ACC112 (cell line): ENCODE measurements at regions not wholly inside any gene's neighbourhood (a gene's known extent, or its start where the extent isn't known, plus 50 kb on each side); places are given as distances from the start of the nearest gene placed in this dataset.

Experiments used
- H2AFZ ChIP-seq: fragments of 200-600 bp; sonication (generic); one replicate; pipeline ENCODE4 v1.6.0; 2017; ENCODE audit warnings: antibody characterized with exemption, low read length; ENCODE audit not compliant: unreplicated experiment
- H3K27ac ChIP-seq: fragments of 200-600 bp; sonication (generic); 2 replicates; pipeline ENCODE4 v1.5.1; 2014; ENCODE audit warnings: low read depth, mild to moderate bottlenecking, antibody characterized with exemption, low read length, moderate library complexity
- H3K27me3 ChIP-seq: fragments of 200-600 bp; sonication (generic); 2 replicates; pipeline ENCODE4 v1.6.1; 2014; ENCODE audit warnings: mild to moderate bottlenecking, antibody characterized with exemption, low read length, moderate library complexity, mixed read lengths; ENCODE audit not compliant: insufficient read depth
- H3K36me3 ChIP-seq: fragments of 200-600 bp; sonication (generic); 2 replicates; pipeline ENCODE4 v1.6.1; 2016; ENCODE audit warnings: mild to moderate bottlenecking, antibody characterized with exemption, low read length, moderate library complexity, mixed read lengths; ENCODE audit not compliant: insufficient read depth
- H3K4me1 ChIP-seq: fragments of 200-600 bp; sonication (generic); one replicate; pipeline ENCODE4 v1.6.1; 2016; ENCODE audit warnings: low read length, mixed read lengths; ENCODE audit not compliant: insufficient read depth, unreplicated experiment, control insufficient read depth
- H3K4me3 ChIP-seq: fragments of 200-600 bp; sonication (generic); 2 replicates; pipeline ENCODE4 v1.5.1; 2014; ENCODE audit warnings: mild to moderate bottlenecking, low read depth, low read length
- H3K79me2 ChIP-seq: fragments of 200-600 bp; sonication (generic); one replicate; pipeline ENCODE4 v1.6.0; 2016; ENCODE audit warnings: low read length; ENCODE audit not compliant: control insufficient read depth, unreplicated experiment, insufficient read depth

DNA sequence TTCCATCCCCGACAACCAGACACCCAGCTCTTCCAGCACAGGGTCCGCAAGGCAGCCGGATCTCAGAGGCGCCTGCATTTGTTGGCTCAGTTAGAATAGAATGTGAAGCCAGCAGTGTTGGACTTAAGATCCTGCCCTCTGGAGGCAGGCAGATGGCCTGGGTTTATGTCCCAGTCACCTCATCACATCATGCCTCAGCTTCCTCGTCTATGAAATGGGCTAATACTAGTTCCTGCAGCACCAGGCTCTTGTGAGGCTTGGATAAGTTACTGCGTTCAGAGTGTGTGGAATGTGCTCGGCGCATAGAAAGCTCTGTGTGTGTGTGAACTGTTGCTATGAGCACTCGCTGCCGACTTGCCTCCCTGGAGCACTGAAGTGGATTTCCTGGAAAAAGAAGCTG lies 202.5 kb upstream of the GPR26 start:
- Histone ChIP-seq H2AFZ (no peak overlapping the region), H3K79me2 (no peaks in the 10 kb centered on the region), H3K27ac (no peak overlapping the region), H3K4me1 (no peaks in the 10 kb centered on the region), H3K4me3 (no peak overlapping the region), H3K36me3 (no peaks in the 10 kb centered on the region), H3K27me3 (no peaks in the 10 kb centered on the region)

DNA sequence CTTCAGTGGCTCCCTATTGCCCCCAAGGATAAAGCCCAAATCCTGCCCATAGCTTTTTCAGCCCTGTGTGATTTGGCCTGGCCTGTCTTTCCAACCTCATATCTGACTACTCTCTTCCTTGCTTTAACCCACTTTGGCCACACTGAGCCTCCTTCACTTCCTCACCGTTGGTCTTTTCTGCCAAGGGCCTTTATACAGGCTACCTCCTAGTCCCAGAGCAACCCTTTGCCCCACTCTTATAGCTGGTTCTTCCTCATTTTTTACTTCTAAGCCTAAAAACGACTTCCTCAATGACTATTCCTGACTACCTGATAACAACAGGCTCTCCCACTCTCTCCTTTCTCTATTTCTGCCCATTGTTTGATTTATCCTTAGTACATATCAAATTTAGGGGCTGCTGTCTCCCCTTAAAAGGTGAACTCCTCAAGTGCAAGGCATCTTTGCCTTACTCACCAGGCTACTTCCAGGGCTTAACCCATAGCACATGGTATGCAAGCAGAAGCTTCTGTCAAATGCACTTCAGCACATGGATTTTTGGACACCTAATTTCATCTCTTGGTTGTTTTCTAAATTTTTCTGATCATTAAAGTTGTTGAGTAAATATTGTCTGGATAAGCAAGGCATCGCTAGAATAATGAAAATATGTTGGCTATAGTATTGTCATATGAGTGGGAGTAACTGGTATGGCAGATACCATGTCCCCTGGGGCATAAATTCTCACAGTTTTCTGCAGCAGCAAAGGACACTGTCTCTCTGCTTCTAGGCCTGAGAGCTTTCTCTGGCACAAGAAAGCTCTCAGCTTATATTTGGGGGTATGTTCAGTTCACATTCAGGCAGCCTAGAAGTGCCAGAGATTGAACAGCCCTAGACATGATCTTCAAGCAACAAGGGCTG lies 201.5 kb upstream of the GPR26 start:
- H2AFZ ChIP-seq = no peak overlapping the region
- no peaks in the 10 kb centered on the region for H3K36me3 ChIP-seq
- H3K4me3 ChIP-seq = no peak overlapping the region
- H3K79me2 ChIP-seq = no peaks in the 10 kb centered on the region
- no peaks in the 10 kb centered on the region for H3K4me1 ChIP-seq
- H3K27ac ChIP-seq = no peak overlapping the region
- no peaks in the 10 kb centered on the region for H3K27me3 ChIP-seq

DNA sequence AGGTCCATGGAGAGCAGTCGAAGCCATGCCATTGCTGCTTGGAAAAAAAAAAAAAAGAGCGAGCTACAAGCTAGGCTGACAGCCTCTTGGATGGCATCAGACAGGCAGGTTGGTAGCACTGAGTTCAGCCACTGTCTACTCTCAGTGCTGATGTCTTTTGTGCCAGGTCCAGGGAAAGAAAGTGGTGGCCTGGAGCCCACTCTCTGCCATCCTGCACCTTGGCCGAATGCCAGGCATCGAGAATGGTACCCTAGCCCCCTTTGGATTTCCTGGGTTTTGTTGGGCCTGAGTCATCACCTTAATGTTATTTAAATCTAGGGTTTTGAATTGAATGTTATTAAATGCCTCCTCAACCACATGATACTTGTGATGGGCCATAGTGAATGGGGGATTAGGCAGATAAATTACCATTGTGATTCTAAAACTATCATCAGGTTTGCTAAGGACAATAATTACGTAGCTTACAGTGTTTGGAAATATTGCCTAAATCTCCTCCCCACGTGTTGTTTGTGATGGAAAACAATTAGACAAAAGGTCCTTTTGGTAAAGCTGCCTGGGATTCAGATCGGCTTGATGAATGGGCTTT lies 195.7 kb upstream of the GPR26 start:
- Histone ChIP-seq H3K79me2 (no peaks in the 10 kb centered on the region), H3K4me1 (no peaks in the 10 kb centered on the region), H3K27ac (no peak overlapping the region), H2AFZ (no peak overlapping the region), H3K4me3 (no peak overlapping the region), H3K27me3 (no peaks in the 10 kb centered on the region), H3K36me3 (no peaks in the 10 kb centered on the region)

DNA sequence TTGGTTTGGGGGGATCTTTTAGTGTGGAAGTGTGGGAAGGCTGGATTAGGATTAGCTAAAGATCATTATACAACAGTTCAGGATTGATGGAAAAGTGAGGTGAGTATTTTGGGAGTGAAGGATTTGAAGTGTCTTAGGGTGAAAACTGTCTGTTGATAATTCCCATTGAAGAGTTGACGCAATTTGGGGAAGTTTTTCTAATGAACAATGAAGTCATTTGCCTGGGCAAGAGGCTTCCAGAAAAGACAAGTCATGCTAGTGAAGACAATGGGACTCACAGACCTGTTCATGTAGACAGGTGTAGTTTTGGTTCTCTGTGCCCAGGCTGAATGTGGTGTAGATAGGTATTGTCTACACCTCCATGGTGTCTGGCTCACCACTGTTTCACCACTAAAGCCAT lies 194.3 kb upstream of the GPR26 start:
- Histone ChIP-seq H3K36me3 (no peaks in the 10 kb centered on the region), H3K79me2 (no peaks in the 10 kb centered on the region)

DNA sequence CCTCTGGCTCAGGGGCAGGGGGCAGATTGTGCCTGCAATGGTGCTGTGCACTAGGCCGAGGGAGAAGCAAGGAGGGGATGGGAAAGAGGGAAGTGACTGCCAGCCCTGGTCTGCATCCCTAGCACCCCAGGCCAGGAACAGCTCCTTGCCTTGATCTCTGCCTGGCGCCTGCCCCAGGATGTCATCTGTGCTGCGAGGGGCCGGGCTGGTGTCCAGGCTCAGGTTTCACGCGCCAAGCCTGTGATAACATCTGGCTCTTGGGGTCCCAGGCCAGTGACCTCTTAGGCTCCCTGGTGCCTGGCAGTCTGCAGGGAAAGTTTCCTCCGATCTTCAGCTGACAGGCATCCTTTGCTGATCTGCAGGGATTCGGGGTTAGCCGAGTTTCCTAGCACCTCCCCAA lies 193.5 kb upstream of the GPR26 start:
- H2AFZ ChIP-seq = no peak overlapping the region
- no peak overlapping the region for H3K4me3 ChIP-seq
- H3K27ac ChIP-seq = no peak overlapping the region
- H3K79me2 ChIP-seq = no peaks in the 10 kb centered on the region
- H3K36me3 ChIP-seq = no peaks in the 10 kb centered on the region
- no peaks in the 10 kb centered on the region for H3K4me1 ChIP-seq
- H3K27me3 ChIP-seq = no peaks in the 10 kb centered on the region

More for the DNA sequence above, 194.3 kb upstream of the GPR26 start:
- no peaks in the 10 kb centered on the region for H3K4me1 ChIP-seq
- no peak overlapping the region for H3K27ac ChIP-seq
- H2AFZ ChIP-seq = no peak overlapping the region
- H3K4me3 ChIP-seq = no peak overlapping the region
- no peaks in the 10 kb centered on the region for H3K27me3 ChIP-seq

DNA sequence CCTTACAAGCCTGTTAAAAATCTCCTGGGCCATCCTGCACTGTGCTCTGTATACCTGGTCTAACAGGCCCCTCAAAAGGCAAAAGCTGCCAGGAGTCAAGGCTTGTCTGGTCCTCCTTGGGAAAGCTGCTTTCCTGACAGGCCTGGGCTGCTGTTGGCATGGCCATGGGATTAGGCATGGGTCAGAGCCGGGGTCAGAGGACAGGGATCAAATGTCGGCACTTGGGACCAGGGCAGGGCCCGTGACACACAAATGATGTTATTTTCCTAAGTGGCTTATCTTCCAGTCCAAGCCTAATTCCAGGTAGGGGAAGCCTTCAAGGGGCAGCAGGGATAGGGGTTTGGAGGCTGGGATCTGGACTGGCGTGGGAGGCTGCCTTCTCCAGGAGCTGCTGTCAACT lies 191.5 kb upstream of the GPR26 start:
- H3K4me3 ChIP-seq = no peak overlapping the region
- H3K27me3 ChIP-seq = no peaks in the 10 kb centered on the region
- no peak overlapping the region for H2AFZ ChIP-seq
- no peaks in the 10 kb centered on the region for H3K36me3 ChIP-seq
- no peak overlapping the region for H3K27ac ChIP-seq
- H3K4me1 ChIP-seq = no peaks in the 10 kb centered on the region
- no peaks in the 10 kb centered on the region for H3K79me2 ChIP-seq

DNA sequence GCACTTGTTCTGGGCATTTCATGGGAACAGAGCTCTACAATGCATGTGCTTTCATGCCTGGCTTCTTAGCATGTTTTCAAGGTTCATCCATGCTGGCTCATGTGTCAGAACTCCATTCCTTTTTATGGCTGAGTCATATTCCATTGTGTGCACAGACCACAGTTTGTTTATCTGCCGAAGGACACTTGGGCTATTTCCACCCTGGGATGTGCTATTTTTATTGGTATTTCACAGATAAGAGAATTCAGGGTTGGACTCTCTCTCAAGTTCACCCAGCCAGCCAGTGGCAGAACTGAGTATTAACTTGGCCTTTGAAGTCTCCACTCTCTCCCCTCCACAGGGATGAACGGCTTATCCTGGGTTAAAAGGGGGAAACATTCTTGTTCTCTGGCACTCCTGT lies 190.7 kb upstream of the GPR26 start:
- no peaks in the 10 kb centered on the region for H3K4me1 ChIP-seq
- H3K27me3 ChIP-seq = no peaks in the 10 kb centered on the region
- H3K79me2 ChIP-seq = no peaks in the 10 kb centered on the region
- H3K36me3 ChIP-seq = no peaks in the 10 kb centered on the region
- no peak overlapping the region for H2AFZ ChIP-seq
- H3K4me3 ChIP-seq = no peak overlapping the region
- no peak overlapping the region for H3K27ac ChIP-seq

DNA sequence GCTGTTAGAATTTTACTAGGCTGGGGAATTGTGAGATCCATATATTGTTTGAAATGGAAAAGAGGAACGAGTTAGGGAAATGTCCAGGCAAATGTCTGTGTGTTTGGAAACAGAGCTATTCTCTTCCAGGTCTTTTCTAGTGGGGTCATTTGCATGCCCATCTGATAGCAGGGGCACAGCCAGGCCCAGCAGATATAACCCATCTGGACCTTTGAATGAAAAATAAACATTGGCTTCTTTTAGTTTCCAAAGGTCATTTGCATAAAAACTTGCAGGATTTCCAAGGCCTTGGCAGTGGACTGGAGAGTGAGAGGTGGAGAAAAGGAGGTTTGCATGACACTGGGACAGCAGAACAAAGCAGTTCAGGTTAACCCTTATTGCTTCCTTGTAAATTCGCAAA lies 188.0 kb upstream of the GPR26 start:
- H3K27ac ChIP-seq = no peak overlapping the region
- H3K4me1 ChIP-seq = no peaks in the 10 kb centered on the region
- H3K36me3 ChIP-seq = no peaks in the 10 kb centered on the region
- no peak overlapping the region for H3K4me3 ChIP-seq
- no peaks in the 10 kb centered on the region for H3K27me3 ChIP-seq
- H2AFZ ChIP-seq = no peak overlapping the region
- no peaks in the 10 kb centered on the region for H3K79me2 ChIP-seq

DNA sequence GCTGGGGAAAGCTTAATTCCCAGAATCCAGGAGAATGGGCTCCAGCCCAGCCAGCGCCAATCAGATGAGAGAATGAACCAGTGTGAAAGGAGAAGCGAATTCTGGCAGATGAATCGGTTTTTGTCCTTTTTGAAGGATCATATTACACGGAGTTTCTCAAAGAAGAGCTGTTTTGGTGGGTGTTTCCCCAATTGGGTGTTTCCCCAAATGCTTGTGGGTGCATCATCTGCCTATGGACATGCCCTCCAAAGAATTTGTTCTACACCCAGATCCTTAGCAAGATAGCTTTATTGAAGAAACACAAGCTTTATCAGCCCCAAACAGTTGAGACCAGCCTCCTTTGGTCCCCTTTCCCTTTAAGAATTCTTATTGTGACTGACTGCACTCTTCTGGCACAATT lies 186.5 kb upstream of the GPR26 start:
- H3K27me3 ChIP-seq = no peaks in the 10 kb centered on the region
- H3K4me3 ChIP-seq = no peak overlapping the region
- H2AFZ ChIP-seq = no peak overlapping the region
- no peaks in the 10 kb centered on the region for H3K79me2 ChIP-seq
- H3K4me1 ChIP-seq = no peaks in the 10 kb centered on the region
- H3K36me3 ChIP-seq = no peaks in the 10 kb centered on the region
- H3K27ac ChIP-seq = no peak overlapping the region

DNA sequence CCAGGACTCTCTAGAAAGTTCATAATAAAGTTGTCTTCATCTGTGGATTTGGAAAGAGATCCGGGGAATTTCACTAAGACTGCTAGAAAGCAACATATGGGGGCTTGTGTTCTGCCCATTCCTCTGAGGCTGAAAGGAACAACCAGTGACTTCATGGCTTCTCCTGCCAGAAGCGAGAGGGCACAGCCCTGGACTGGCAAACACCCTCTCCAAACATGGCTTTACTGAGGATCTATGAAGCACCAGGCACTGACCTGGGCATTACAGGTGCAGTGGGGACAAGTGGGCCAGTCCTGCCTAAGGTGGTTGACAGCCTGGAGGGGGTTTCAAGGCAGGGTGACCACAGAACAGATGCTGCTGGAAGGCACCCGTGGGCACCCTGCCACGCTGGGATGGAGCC lies 185.8 kb upstream of the GPR26 start:
- Histone ChIP-seq H3K27ac (no peak overlapping the region), H3K4me3 (no peak overlapping the region), H3K4me1 (no peaks in the 10 kb centered on the region), H3K79me2 (no peaks in the 10 kb centered on the region), H2AFZ (no peak overlapping the region), H3K27me3 (no peaks in the 10 kb centered on the region), H3K36me3 (no peaks in the 10 kb centered on the region)

DNA sequence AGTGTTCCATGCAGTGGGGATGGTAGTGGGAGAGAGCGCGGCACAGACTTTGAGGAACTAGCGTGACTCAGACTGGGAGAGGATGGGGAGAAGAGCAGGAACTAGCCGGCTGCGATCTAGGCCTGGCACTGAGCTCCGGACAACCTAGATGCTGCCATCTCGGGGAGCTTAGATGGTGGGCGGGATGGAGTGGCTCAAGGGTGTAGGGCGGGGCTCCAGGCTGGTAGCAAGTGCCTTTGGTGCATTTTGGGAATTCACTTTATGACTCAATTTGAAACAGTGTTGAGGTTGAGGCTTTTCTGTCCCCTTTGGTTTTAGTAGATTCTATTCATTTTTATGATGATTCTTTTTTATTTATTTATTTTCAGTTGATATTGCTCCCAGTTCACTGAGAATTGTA lies 185.3 kb upstream of the GPR26 start:
- Histone ChIP-seq H3K4me1 (no peaks in the 10 kb centered on the region), H3K27me3 (no peaks in the 10 kb centered on the region), H3K4me3 (no peak overlapping the region), H3K27ac (no peak overlapping the region), H3K36me3 (no peaks in the 10 kb centered on the region), H3K79me2 (no peaks in the 10 kb centered on the region), H2AFZ (no peak overlapping the region)
